Endodermal cell (in vitro differentiated cells): ENCODE measurements at regions not wholly inside any gene's neighbourhood (a gene's known extent, or its start where the extent isn't known, plus 50 kb on each side); places are given as distances from the start of the nearest gene placed in this dataset.

ENCODE experiments used
- DNase-seq: peaks from one replicate; pipeline ENCODE4 v3.0.0-alpha.2; 2017
- H3K27ac ChIP-seq: 2 replicates; pipeline ENCODE4 v1.5.1; 2013; ENCODE audit warnings: mild to moderate bottlenecking, low read depth, low read length, moderate library complexity
- H3K27me3 ChIP-seq: 2 replicates; pipeline ENCODE4 v1.6.1; 2013; ENCODE audit warnings: mild to moderate bottlenecking, low read length, moderate library complexity; ENCODE audit not compliant: insufficient read depth, control insufficient read depth, poor library complexity, severe bottlenecking
- H3K36me3 ChIP-seq: 2 replicates; pipeline ENCODE4 v1.7.0; 2013; ENCODE audit warnings: mild to moderate bottlenecking, low read length, moderate library complexity; ENCODE audit not compliant: control insufficient read depth, insufficient read depth
- H3K4me1 ChIP-seq: one replicate; pipeline ENCODE4 v1.7.0; 2013; ENCODE audit warnings: low read length; ENCODE audit not compliant: control insufficient read depth, insufficient read depth
- H3K4me3 ChIP-seq: 2 replicates; pipeline ENCODE4 v1.5.1; 2013; ENCODE audit warnings: mild to moderate bottlenecking, low read length, moderate library complexity
- H3K9ac ChIP-seq: 2 replicates; pipeline ENCODE4 v1.6.1; 2013; ENCODE audit warnings: mild to moderate bottlenecking, low read length, moderate library complexity; ENCODE audit not compliant: poor library complexity, severe bottlenecking; ENCODE audit errors: extremely low read depth
- H3K9me3 ChIP-seq: 2 replicates; pipeline ENCODE4 v1.6.1; 2013; ENCODE audit warnings: mild to moderate bottlenecking, low read length, moderate library complexity; ENCODE audit not compliant: control insufficient read depth
- H3K27ac Mint-ChIP-seq: 2 replicates; pipeline ENCODE4 v1.8.0; 2020; ENCODE audit warnings: mixed read lengths
- H3K27me3 Mint-ChIP-seq: 2 replicates; pipeline ENCODE4 v1.8.0; 2021; ENCODE audit warnings: mild to moderate bottlenecking, mixed read lengths; ENCODE audit not compliant: insufficient read depth
- H3K36me3 Mint-ChIP-seq: 2 replicates; pipeline ENCODE4 v1.8.0; 2020; ENCODE audit warnings: low read depth, mixed read lengths
- H3K4me1 Mint-ChIP-seq: 2 replicates; pipeline ENCODE4 v1.8.0; 2020; ENCODE audit warnings: mixed read lengths
- H3K4me3 Mint-ChIP-seq: 2 replicates; pipeline ENCODE4 v1.8.0; 2020; ENCODE audit warnings: mild to moderate bottlenecking, moderate library complexity, mixed read lengths
- H3K9me3 Mint-ChIP-seq: 2 replicates; pipeline ENCODE4 v1.8.0; 2020; ENCODE audit warnings: mild to moderate bottlenecking, mixed read lengths
- WGBS, 2 experiments: methylation state at CpG; one replicate each; pipeline versions ENCODE4 v1.1.5 to v1.1.7; 2013; ENCODE audit warnings: missing lambda C conversion rate in 2 of 2, mixed read lengths in 1 of 2; ENCODE audit not compliant: insufficient coverage in 1 of 2, insufficient read length in 1 of 2; 5-methylcytosine and 5-hydroxymethylcytosine counted together
- TF ChIP-seq, protein P1 (sequence below): fragments of 200-600 bp; sonication (generic); conservative IDR thresholded peaks from 2 replicates; pipeline ENCODE4 v1.5.0; 2021; ENCODE audit warnings: antibody characterized with exemption, mild to moderate bottlenecking

DNA sequence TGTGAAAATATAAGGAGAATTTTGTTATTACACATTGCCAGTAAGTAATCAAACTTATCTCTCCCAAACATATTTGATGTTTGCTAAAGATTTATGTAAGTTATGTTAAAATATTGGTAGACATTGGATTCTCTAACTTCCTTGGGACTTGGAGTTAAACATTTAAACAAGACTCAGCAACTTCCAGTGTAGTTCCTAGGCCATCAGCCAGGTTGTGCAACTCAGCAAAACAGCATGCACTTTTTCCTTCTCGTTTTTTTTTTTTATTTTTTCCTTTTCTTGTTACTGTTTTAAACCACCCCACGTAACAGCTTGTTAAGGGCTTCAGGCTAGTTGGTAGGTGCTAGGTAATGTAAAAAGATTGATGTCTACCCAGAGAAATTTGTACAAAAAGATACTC lies 510.4 kb downstream of the ANKRD50 start:
- H3K4me1 ChIP-seq: no peaks in the 10 kb centered on the region
- no peak overlapping the region for H3K9ac ChIP-seq
- DNase-seq: no peak
- H3K27me3 ChIP-seq: no peaks in the 10 kb centered on the region
- Mint-ChIP-seq H3K27ac (no peak overlapping the region), H3K4me3 (no peak overlapping the region), H3K27me3 (no peaks in the 10 kb centered on the region), H3K4me1 (no peaks in the 10 kb centered on the region), H3K36me3 (no peaks in the 10 kb centered on the region), H3K9me3 (no peaks in the 10 kb centered on the region)
- WGBS, 2 experiments: 58% methylated on average over 1 of the region's 2 CpGs; no CpG with 5 or more reads in 1 of the 2 experiments
- H3K4me3 ChIP-seq: no peak overlapping the region
- no peaks in the 10 kb centered on the region for H3K9me3 ChIP-seq
- H3K36me3 ChIP-seq: no peaks in the 10 kb centered on the region
- TF ChIP-seq, protein P1, sequence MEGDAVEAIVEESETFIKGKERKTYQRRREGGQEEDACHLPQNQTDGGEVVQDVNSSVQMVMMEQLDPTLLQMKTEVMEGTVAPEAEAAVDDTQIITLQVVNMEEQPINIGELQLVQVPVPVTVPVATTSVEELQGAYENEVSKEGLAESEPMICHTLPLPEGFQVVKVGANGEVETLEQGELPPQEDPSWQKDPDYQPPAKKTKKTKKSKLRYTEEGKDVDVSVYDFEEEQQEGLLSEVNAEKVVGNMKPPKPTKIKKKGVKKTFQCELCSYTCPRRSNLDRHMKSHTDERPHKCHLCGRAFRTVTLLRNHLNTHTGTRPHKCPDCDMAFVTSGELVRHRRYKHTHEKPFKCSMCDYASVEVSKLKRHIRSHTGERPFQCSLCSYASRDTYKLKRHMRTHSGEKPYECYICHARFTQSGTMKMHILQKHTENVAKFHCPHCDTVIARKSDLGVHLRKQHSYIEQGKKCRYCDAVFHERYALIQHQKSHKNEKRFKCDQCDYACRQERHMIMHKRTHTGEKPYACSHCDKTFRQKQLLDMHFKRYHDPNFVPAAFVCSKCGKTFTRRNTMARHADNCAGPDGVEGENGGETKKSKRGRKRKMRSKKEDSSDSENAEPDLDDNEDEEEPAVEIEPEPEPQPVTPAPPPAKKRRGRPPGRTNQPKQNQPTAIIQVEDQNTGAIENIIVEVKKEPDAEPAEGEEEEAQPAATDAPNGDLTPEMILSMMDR: peak; percentile 52
- H3K27ac ChIP-seq: no peak overlapping the region

DNA sequence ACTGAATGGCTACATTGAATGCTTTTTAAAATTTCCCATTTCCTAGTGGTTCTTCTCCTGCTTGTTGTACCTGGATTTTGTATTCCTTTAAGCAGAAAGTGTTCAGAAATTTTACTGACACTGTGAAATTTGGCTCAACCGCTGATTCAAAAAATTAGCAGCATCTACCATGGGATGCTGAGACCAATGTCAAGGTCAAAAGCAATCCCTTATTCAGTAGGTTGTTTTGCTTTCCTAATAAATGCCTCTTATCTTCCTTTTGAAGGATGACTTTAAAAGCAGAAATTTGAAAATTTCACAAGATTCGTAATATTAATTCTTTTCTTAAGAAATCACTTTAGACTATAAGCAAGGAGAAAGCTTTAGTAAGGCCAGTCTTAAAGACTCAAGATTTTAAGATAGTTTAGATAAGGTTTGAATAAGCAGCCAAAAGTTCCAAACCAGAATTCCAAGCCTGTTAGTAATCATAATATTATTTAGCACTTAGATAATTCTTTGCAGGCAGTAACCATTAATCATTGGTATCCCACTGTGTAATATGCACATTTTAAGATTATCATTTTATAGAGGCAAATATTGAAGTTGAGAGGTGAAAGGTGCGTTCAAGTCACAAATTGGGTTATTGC lies 508.8 kb downstream of the ANKRD50 start:
- no peak overlapping the region for H3K4me3 Mint-ChIP-seq
- H3K9me3 Mint-ChIP-seq: no peaks in the 10 kb centered on the region
- no peaks in the 10 kb centered on the region for H3K4me1 ChIP-seq
- no peaks in the 10 kb centered on the region for H3K27me3 Mint-ChIP-seq
- no peaks in the 10 kb centered on the region for H3K36me3 ChIP-seq
- H3K4me1 Mint-ChIP-seq: no peaks in the 10 kb centered on the region
- DNase-seq: no peak
- TF ChIP-seq, protein P1: no peak
- WGBS, 2 experiments: 88 to 100% methylated on average over 1 to 3 of the region's 3 CpGs
- H3K4me3 ChIP-seq: no peak overlapping the region
- no peak overlapping the region for H3K27ac ChIP-seq
- H3K9me3 ChIP-seq: no peaks in the 10 kb centered on the region
- H3K27ac Mint-ChIP-seq: no peak overlapping the region
- no peak overlapping the region for H3K9ac ChIP-seq
- no peaks in the 10 kb centered on the region for H3K36me3 Mint-ChIP-seq
- no peaks in the 10 kb centered on the region for H3K27me3 ChIP-seq

DNA sequence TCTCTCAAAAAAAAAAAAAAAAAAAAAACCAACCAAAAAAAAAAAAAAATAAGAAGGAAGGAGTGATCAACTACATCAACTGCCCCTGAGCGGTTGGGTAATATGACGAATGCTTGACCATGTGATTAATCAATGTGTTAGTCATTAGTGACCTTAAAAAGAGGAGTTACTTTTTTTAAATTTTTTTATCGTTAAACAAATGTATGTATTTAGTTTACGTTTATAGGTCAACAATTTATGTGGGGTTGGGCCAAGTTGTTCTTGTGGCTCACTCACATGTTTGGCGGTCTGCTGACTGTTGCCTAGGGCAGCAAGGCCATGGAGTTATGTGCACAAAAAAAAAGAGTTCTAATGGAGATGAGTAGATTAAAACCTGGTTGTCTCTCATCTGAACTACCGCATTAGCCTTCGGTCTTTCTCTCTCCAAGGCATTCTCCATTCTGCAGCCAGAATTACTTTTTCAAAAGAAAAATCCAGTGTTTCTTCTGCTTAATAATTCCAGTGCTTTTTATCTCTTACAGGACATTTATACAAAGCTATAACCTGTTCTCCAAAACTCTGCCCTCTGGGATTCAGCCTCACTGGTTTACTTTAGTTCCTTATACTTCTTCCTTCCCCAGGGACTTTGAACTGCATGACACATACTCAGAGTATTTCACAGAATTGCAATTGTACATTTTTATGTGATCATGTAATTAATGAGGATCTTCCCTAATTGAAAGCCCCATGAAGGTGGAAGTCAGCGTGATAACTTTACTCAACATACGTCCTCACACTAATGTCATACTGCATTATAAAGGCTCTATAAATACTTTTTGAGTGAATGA lies 505.5 kb downstream of the ANKRD50 start:
- H3K36me3 ChIP-seq: no peaks in the 10 kb centered on the region
- H3K4me1 Mint-ChIP-seq: no peaks in the 10 kb centered on the region
- no peaks in the 10 kb centered on the region for H3K9me3 ChIP-seq
- H3K27ac Mint-ChIP-seq: no peak overlapping the region
- no peak overlapping the region for H3K27ac ChIP-seq
- no peaks in the 10 kb centered on the region for H3K4me1 ChIP-seq
- no peaks in the 10 kb centered on the region for H3K36me3 Mint-ChIP-seq
- H3K4me3 Mint-ChIP-seq: no peak overlapping the region
- no peak overlapping the region for H3K4me3 ChIP-seq
- no peak overlapping the region for H3K9ac ChIP-seq
- no peaks in the 10 kb centered on the region for H3K27me3 Mint-ChIP-seq
- H3K9me3 Mint-ChIP-seq: no peaks in the 10 kb centered on the region
- no peaks in the 10 kb centered on the region for H3K27me3 ChIP-seq
- 94% methylated on average over 5 to 9 of the region's 9 CpGs for WGBS, 2 experiments
- no peak for DNase-seq
- TF ChIP-seq, protein P1: no peak
